ENCODE measurements at regions not wholly inside any gene's neighbourhood (a gene's known extent, or its start where the extent isn't known, plus 50 kb on each side); places are given as distances from the start of the nearest gene placed in this dataset.
A peak's percentile ranks its signal among the peaks of the same experiment; 100 is the strongest.

- peak; percentile 81 for TF ChIP-seq PAXIP1 (CRISPR knock-in tag; conservative IDR thresholded peaks at IDR 0.05)
- TF ChIP-seq SMAD1 (CRISPR knock-in tag; IDR thresholded peaks at IDR 0.05; ENCODE audit: borderline replicate concordance, low read depth), result no peak
- no peak for TF ChIP-seq ZKSCAN8 (CRISPR knock-in tag; IDR thresholded peaks at IDR 0.05; ENCODE audit: borderline replicate concordance)
- no peak for TF ChIP-seq MIER2 (CRISPR knock-in tag; IDR thresholded peaks at IDR 0.05)
- no peak for TF ChIP-seq ZHX2 (IDR thresholded peaks at IDR 0.05; ENCODE audit: low read depth)
- no peak for TF ChIP-seq ZHX2 (CRISPR knock-in tag; IDR thresholded peaks at IDR 0.05; ENCODE audit: borderline replicate concordance)
- TF ChIP-seq ARID5B (CRISPR knock-in tag; IDR thresholded peaks at IDR 0.05), result peak; percentile 89
Observed at GRCh38 chr13:58452123-58452623, 820.6 kb downstream of the PCDH17 start (continued).

Data from HepG2 (cell line).